Prostate gland (tissue), 2 donors: ENCODE measurements at regions not wholly inside any gene's neighbourhood (a gene's known extent, or its start where the extent isn't known, plus 50 kb on each side); places are given as distances from the start of the nearest gene placed in this dataset.

Source experiments
- CTCF ChIP-seq, 4 experiments: fragments of 200-600 bp in 2 of 4; fragments of 450-650 bp in 2 of 4; sonication (generic) in 2 of 4; IDR thresholded peaks; 1 replicate in 3 of 4; 2 replicates in 1 of 4; pipeline ENCODE4 v1.5.1; 2016 to 2019; ENCODE audit warnings: antibody characterized with exemption in 4 of 4, mild to moderate bottlenecking in 2 of 4, moderate library complexity in 2 of 4
- POLR2A ChIP-seq: fragments of 450-650 bp; IDR thresholded peaks from one replicate; pipeline ENCODE4 v1.6.1; 2016; ENCODE audit warnings: antibody characterized with exemption, mild to moderate bottlenecking

- TF ChIP-seq POLR2A = no peak
- no peak for TF ChIP-seq CTCF (IDR thresholded peaks at IDR 0.05)
Measured at GRCh38 chr5:160169326-160169725, 50.1 kb upstream of the PWWP2A start.
